Calu3 (cell line): ENCODE measurements at regions not wholly inside any gene's neighbourhood (a gene's known extent, or its start where the extent isn't known, plus 50 kb on each side); places are given as distances from the start of the nearest gene placed in this dataset.

Source experiments
- BruUV-seq: library from RNA; stranded (reverse); fragments of 400-500 nt; replicated peaks from 2 replicates; lab custom pipeline; 2021; lab: Mats Ljungman, UMichigan
- CTCF ChIA-PET: fragments of 300-600 bp; sonication (Branson Sonifier 250); formaldehyde crosslinking; loops from one replicate; lab custom pipeline; 2022; ENCODE audit warnings: antibody characterized with exemption; lab: Charles Lee
- DNase-seq: peaks from one replicate; pipeline ENCODE4 v3.0.0; 2022
- H3K27ac Mint-ChIP-seq: one replicate; pipeline ENCODE4 v1.8.0; 2022; ENCODE audit warnings: mixed read lengths; ENCODE audit not compliant: unreplicated experiment
- H3K27me3 Mint-ChIP-seq: one replicate; pipeline ENCODE4 v1.8.0; 2022; ENCODE audit warnings: mixed read lengths; ENCODE audit not compliant: unreplicated experiment
- H3K36me3 Mint-ChIP-seq: one replicate; pipeline ENCODE4 v1.8.0; 2022; ENCODE audit warnings: mild to moderate bottlenecking, moderate library complexity, mixed read lengths; ENCODE audit not compliant: insufficient read depth, unreplicated experiment
- H3K4me1 Mint-ChIP-seq: one replicate; pipeline ENCODE4 v1.8.0; 2022; ENCODE audit warnings: mild to moderate bottlenecking, low read depth, mixed read lengths; ENCODE audit not compliant: unreplicated experiment
- H3K4me3 Mint-ChIP-seq: one replicate; pipeline ENCODE4 v1.8.0; 2022; ENCODE audit warnings: mild to moderate bottlenecking, low read depth, moderate library complexity, mixed read lengths; ENCODE audit not compliant: unreplicated experiment
- H3K9me3 Mint-ChIP-seq: one replicate; pipeline ENCODE4 v1.8.0; 2022; ENCODE audit warnings: low read depth, mixed read lengths; ENCODE audit not compliant: unreplicated experiment
- intact Hi-C: fragments of 100-400 bp; cut with micrococcal nuclease; formaldehyde crosslinking; loops from one replicate; pipeline ENCODE4 v1.10.0; 2022; ENCODE audit not compliant: unreplicated experiment
- TF ChIP-seq, protein P1 (sequence below): fragments of 200-600 bp; IDR thresholded peaks from one replicate; pipeline ENCODE4 v1.8.0; 2022; ENCODE audit warnings: antibody characterized with exemption; ENCODE audit not compliant: unreplicated experiment

DNA sequence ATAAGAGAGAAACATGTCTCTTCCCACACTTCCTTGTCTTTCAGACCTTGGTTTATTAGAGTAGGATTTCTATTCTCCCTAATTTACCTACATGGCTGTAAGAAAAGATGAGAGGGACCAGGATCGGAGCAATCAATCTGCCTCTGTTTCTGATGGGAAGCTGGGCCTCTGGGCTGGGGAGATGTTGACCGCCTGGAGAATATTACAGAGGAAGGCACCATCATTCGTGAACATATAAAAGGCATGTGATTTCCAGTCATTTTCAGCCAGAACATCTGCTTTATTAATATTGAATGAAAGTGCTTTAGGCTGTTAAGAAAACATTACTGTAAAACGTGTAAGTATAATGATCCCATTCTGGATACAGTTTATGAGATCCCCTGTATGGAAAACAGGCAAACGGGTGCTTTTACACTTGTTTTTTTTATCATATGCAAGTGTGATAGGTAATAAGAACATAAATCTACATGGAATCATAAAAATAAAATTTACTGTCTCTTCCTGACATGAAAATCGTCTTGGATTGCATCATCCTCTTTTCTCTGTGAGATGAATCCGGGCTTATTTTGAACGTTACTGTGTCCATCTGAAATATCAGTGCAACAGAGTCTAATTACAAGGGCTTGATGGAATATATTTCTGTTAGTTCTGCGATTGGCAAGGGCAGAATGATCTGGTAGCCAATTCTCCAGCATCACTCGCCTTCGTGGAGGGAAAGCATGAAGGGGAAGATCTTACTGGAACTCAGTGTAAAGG is 94.5 kb upstream of the BAIAP2L1 start:
- H3K27ac Mint-ChIP-seq = no peak overlapping the region
- CTCF ChIA-PET = no interaction called here
- H3K27me3 Mint-ChIP-seq = peaks cover 7% of the 10 kb centered on the region
- intact Hi-C loops = no loop called here
- no peaks in the 10 kb centered on the region for H3K36me3 Mint-ChIP-seq
- no peak overlapping the region for H3K4me3 Mint-ChIP-seq
- BruUV-seq = no TSS peak
- no peak for DNase-seq
- H3K4me1 Mint-ChIP-seq = no peaks in the 10 kb centered on the region
- TF ChIP-seq, protein P1, sequence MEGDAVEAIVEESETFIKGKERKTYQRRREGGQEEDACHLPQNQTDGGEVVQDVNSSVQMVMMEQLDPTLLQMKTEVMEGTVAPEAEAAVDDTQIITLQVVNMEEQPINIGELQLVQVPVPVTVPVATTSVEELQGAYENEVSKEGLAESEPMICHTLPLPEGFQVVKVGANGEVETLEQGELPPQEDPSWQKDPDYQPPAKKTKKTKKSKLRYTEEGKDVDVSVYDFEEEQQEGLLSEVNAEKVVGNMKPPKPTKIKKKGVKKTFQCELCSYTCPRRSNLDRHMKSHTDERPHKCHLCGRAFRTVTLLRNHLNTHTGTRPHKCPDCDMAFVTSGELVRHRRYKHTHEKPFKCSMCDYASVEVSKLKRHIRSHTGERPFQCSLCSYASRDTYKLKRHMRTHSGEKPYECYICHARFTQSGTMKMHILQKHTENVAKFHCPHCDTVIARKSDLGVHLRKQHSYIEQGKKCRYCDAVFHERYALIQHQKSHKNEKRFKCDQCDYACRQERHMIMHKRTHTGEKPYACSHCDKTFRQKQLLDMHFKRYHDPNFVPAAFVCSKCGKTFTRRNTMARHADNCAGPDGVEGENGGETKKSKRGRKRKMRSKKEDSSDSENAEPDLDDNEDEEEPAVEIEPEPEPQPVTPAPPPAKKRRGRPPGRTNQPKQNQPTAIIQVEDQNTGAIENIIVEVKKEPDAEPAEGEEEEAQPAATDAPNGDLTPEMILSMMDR = no peak
- H3K9me3 Mint-ChIP-seq = no peaks in the 10 kb centered on the region

DNA sequence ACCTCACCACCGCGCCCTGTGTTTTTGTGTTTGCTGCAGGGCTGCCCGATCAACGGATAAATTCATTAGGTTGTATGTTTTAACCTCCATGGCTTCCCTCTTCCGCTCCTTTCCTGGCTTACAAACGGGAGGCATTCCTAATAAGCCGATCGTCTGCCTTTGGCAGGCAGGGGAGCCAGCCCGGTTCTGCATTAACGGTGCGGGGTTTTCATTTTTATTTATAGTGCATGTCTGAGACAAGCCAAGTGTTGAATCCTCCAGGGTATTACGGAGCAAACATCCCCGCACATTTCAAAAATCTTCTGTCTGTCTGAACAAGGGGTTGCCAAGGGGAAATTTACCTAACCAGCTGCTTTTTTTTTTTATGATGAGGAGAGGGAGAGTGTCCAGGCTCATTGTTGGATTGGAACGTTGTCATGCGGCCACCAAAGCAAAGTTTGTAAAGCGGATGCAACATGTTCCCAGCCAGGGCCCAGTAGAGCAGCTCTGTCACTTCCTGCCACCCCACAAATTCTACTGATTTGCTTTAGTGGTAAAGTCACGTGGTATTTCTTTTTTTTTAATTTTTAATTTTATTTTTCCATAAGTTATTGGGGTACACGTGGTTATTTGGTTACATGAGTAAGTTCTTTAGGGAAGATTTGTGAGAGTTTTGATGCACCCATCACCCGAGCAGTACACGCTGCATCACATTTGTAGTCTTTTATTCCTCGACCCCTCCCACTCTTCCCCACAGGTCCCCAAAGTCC is 92.3 kb upstream of the BAIAP2L1 start:
- DNase-seq = no peak
- intact Hi-C loops = no loop called here
- Mint-ChIP-seq H3K27me3 (peaks cover 16% of the 10 kb centered on the region), H3K4me1 (no peaks in the 10 kb centered on the region), H3K4me3 (no peak overlapping the region), H3K9me3 (no peaks in the 10 kb centered on the region), H3K36me3 (no peaks in the 10 kb centered on the region), H3K27ac (no peak overlapping the region)
- CTCF ChIA-PET = no interaction called here
- no TSS peak for BruUV-seq
- TF ChIP-seq, protein P1 = no peak

DNA sequence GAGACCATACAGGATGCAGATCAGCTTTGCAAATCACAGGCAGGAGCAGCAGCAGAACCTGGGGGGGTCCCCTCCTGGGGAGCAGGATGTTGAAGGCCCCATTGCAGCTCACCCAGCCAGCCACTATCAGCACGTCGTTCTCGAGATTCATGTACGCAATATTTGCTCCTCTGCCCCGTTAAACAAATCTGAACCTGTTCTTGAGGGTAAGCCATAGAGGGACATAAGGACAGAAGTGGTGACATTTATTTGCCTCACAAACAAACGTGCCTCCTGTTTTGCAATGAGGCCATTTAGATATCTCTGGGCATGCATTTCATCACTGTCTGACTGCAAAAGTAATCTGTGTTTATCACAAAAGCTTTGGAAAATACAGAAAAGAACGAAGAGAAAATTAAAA is 87.3 kb upstream of the BAIAP2L1 start:
- no peak overlapping the region for H3K4me3 Mint-ChIP-seq
- BruUV-seq = no TSS peak

DNA sequence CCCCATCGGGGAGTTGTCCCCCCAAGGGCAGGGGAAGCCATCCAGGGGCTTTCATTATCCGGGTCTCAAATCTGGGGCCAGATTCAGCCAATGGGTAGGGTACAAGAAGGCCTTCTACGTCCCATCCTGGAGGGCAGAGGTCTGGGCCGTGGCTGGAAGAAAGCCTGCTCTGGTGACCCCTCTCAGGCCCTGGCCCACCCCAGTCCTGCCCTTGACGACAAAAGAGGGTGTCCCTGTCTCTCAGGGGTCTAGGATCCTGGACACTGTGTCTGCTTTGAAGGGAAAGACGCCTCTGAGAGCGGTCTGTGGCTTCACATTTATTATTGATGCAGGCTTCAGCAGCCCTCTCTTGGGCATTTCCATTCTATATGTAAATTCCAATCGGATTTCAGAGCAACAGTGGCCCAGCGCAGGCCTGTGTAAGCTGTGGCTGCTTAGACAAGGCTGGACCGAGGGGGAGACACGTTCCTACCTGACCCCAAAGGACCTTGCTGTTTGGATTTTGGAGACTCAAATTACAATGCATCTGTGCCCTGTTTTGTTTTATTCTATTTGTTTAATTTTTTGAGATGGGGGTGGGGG is 83.2 kb upstream of the BAIAP2L1 start:
- Mint-ChIP-seq H3K27me3 (peaks cover 26% of the 10 kb centered on the region), H3K4me3 (no peak overlapping the region), H3K9me3 (no peaks in the 10 kb centered on the region), H3K36me3 (no peaks in the 10 kb centered on the region), H3K27ac (no peak overlapping the region), H3K4me1 (no peaks in the 10 kb centered on the region)
- DNase-seq = no peak
- intact Hi-C loops = no loop called here
- BruUV-seq = no TSS peak
- TF ChIP-seq, protein P1 = no peak
- CTCF ChIA-PET = no interaction called here

More for the DNA sequence above, 87.3 kb upstream of the BAIAP2L1 start:
- DNase-seq = no peak
- Mint-ChIP-seq H3K36me3 (no peaks in the 10 kb centered on the region), H3K9me3 (no peaks in the 10 kb centered on the region), H3K4me1 (no peaks in the 10 kb centered on the region), H3K27me3 (peaks cover 34% of the 10 kb centered on the region), H3K27ac (no peak overlapping the region)
- CTCF ChIA-PET = interaction anchor here (1.4 kb wide), 1 partner anchor 9 kb away, joined by 4 read pairs; no protein-coding TSS in a partner anchor
- intact Hi-C loops = no loop called here
- TF ChIP-seq, protein P1 = no peak
